ENCODE measurements at regions not wholly inside any gene's neighbourhood (a gene's known extent, or its start where the extent isn't known, plus 50 kb on each side); places are given as distances from the start of the nearest gene placed in this dataset.

GRCh38 chr14:65186951-65187350 lies 84.6 kb upstream of the MAX start:
- Histone ChIP-seq H3K9me3 (ENCODE audit: low read depth) (no peaks in the 10 kb centered on the region), H4K20me1 (ENCODE audit: insufficient read depth) (no peaks in the 10 kb centered on the region), H3K36me3 (ENCODE audit: low read depth) (no peaks in the 10 kb centered on the region), H3K27ac (no peak overlapping the region), H3K79me2 (ENCODE audit: insufficient read depth) (no peaks in the 10 kb centered on the region), H3K27me3 (replicated peaks; ENCODE audit: insufficient read depth) (no peaks in the 10 kb centered on the region), H3F3A (ENCODE audit: insufficient read depth) (no peaks in the 10 kb centered on the region), H3K9ac (no peak overlapping the region), H2AFZ (no peak overlapping the region), H3K4me2 (ENCODE audit: unreplicated experiment) (no peak overlapping the region), H3K4me3 (no peak overlapping the region), H3K9me2 (ENCODE audit: insufficient read depth) (no peaks in the 10 kb centered on the region), H3K4me1 (ENCODE audit: insufficient read depth) (peaks cover 12% of the 10 kb centered on the region)
- no peak for TF ChIP-seq EZH2phosphoT487 (IDR thresholded peaks at IDR 0.05; ENCODE audit: insufficient read depth, low read depth)
- TF ChIP-seq EZH2 (IDR thresholded peaks at IDR 0.05; ENCODE audit: insufficient read depth, poor library complexity, severe bottlenecking), result no peak
- in situ Hi-C loops (cut with MboI), result no loop called here
- DNase-seq, result no peak
- 82 to 88% methylated on average over 3 of the region's 3 CpGs for WGBS, 2 experiments (ENCODE audit: low coverage in 1 of 2, low lambda C conversion rate in 2 of 2, missing lambda C conversion rate in 2 of 2)

GRCh38 chr14:65187421-65188049 lies 85.2 kb upstream of the MAX start:
- Histone ChIP-seq H3K36me3 (ENCODE audit: low read depth) (no peaks in the 10 kb centered on the region), H3F3A (ENCODE audit: insufficient read depth) (no peaks in the 10 kb centered on the region), H3K9me3 (ENCODE audit: low read depth) (no peaks in the 10 kb centered on the region), H3K27me3 (replicated peaks; ENCODE audit: insufficient read depth) (no peaks in the 10 kb centered on the region), H3K27ac (no peak overlapping the region), H3K9me2 (ENCODE audit: insufficient read depth) (no peaks in the 10 kb centered on the region), H2AFZ (no peak overlapping the region), H4K20me1 (ENCODE audit: insufficient read depth) (no peaks in the 10 kb centered on the region), H3K4me2 (ENCODE audit: unreplicated experiment) (no peak overlapping the region), H3K4me3 (no peak overlapping the region), H3K9ac (no peak overlapping the region), H3K4me1 (ENCODE audit: insufficient read depth) (peaks cover 12% of the 10 kb centered on the region), H3K79me2 (ENCODE audit: insufficient read depth) (no peaks in the 10 kb centered on the region)
- whole genome bisulfite sequencing, 2 experiments (ENCODE audit: low coverage in 1 of 2, low lambda C conversion rate in 2 of 2, missing lambda C conversion rate in 2 of 2), result 87 to 89% methylated on average over 8 of the region's 8 CpGs
- DNase-seq, result no peak
- in situ Hi-C loops (cut with MboI), result no loop called here
- TF ChIP-seq EZH2 (IDR thresholded peaks at IDR 0.05; ENCODE audit: insufficient read depth, poor library complexity, severe bottlenecking) (no peak), EZH2phosphoT487 (IDR thresholded peaks at IDR 0.05; ENCODE audit: insufficient read depth, low read depth) (no peak)

GRCh38 chr14:65190312-65190711 lies 88.0 kb upstream of the MAX start:
- Histone ChIP-seq H3K36me3 (ENCODE audit: low read depth) (no peaks in the 10 kb centered on the region), H3K9me2 (ENCODE audit: insufficient read depth) (no peaks in the 10 kb centered on the region), H3K4me2 (ENCODE audit: unreplicated experiment) (no peak overlapping the region), H2AFZ (no peak overlapping the region), H3K9ac (no peak overlapping the region), H3K27me3 (replicated peaks; ENCODE audit: insufficient read depth) (no peaks in the 10 kb centered on the region), H3K79me2 (ENCODE audit: insufficient read depth) (no peaks in the 10 kb centered on the region), H3K27ac (no peak overlapping the region), H3F3A (ENCODE audit: insufficient read depth) (no peaks in the 10 kb centered on the region), H3K9me3 (ENCODE audit: low read depth) (no peaks in the 10 kb centered on the region), H3K4me3 (no peak overlapping the region), H4K20me1 (ENCODE audit: insufficient read depth) (no peaks in the 10 kb centered on the region), H3K4me1 (ENCODE audit: insufficient read depth) (no peaks in the 10 kb centered on the region)
- WGBS, 2 experiments (ENCODE audit: low coverage in 1 of 2, low lambda C conversion rate in 2 of 2, missing lambda C conversion rate in 2 of 2), result 57 to 63% methylated on average over 4 of the region's 4 CpGs
- no peak for DNase-seq
- TF ChIP-seq EZH2phosphoT487 (IDR thresholded peaks at IDR 0.05; ENCODE audit: insufficient read depth, low read depth), result no peak
- no peak for TF ChIP-seq EZH2 (IDR thresholded peaks at IDR 0.05; ENCODE audit: insufficient read depth, poor library complexity, severe bottlenecking)
- in situ Hi-C loops (cut with MboI), result no loop called here

GRCh38 chr14:65191716-65192115 lies 89.4 kb upstream of the MAX start:
- in situ Hi-C loops (cut with MboI), result no loop called here
- Histone ChIP-seq H2AFZ (no peak overlapping the region), H3K9ac (no peak overlapping the region), H3K79me2 (ENCODE audit: insufficient read depth) (no peaks in the 10 kb centered on the region), H3K9me3 (ENCODE audit: low read depth) (no peaks in the 10 kb centered on the region), H3K4me3 (no peak overlapping the region), H3K27ac (no peak overlapping the region), H4K20me1 (ENCODE audit: insufficient read depth) (no peaks in the 10 kb centered on the region), H3K4me2 (ENCODE audit: unreplicated experiment) (no peak overlapping the region), H3K9me2 (ENCODE audit: insufficient read depth) (no peaks in the 10 kb centered on the region), H3K27me3 (replicated peaks; ENCODE audit: insufficient read depth) (no peaks in the 10 kb centered on the region), H3F3A (ENCODE audit: insufficient read depth) (no peaks in the 10 kb centered on the region), H3K36me3 (ENCODE audit: low read depth) (no peaks in the 10 kb centered on the region), H3K4me1 (ENCODE audit: insufficient read depth) (no peaks in the 10 kb centered on the region)
- DNase-seq, result no peak
- WGBS, 2 experiments (ENCODE audit: low coverage in 1 of 2, low lambda C conversion rate in 2 of 2, missing lambda C conversion rate in 2 of 2), result 74 to 79% methylated on average over 5 of the region's 5 CpGs
- TF ChIP-seq EZH2 (IDR thresholded peaks at IDR 0.05; ENCODE audit: insufficient read depth, poor library complexity, severe bottlenecking) (no peak), EZH2phosphoT487 (IDR thresholded peaks at IDR 0.05; ENCODE audit: insufficient read depth, low read depth) (no peak)

GRCh38 chr14:65192686-65193085 lies 90.4 kb upstream of the MAX start:
- DNase-seq, result no peak
- Histone ChIP-seq H3K27me3 (replicated peaks; ENCODE audit: insufficient read depth) (no peaks in the 10 kb centered on the region), H4K20me1 (ENCODE audit: insufficient read depth) (no peaks in the 10 kb centered on the region), H3F3A (ENCODE audit: insufficient read depth) (no peaks in the 10 kb centered on the region), H3K79me2 (ENCODE audit: insufficient read depth) (no peaks in the 10 kb centered on the region), H3K9ac (no peak overlapping the region), H3K9me3 (ENCODE audit: low read depth) (no peaks in the 10 kb centered on the region), H3K27ac (no peak overlapping the region), H3K4me2 (ENCODE audit: unreplicated experiment) (no peak overlapping the region), H3K4me3 (no peak overlapping the region), H3K36me3 (ENCODE audit: low read depth) (no peaks in the 10 kb centered on the region), H3K9me2 (ENCODE audit: insufficient read depth) (no peaks in the 10 kb centered on the region), H3K4me1 (ENCODE audit: insufficient read depth) (no peaks in the 10 kb centered on the region), H2AFZ (no peak overlapping the region)
- 73 to 100% methylated on average over 1 of the region's 1 CpG for WGBS, 2 experiments (ENCODE audit: low coverage in 1 of 2, low lambda C conversion rate in 2 of 2, missing lambda C conversion rate in 2 of 2)
- no peak for TF ChIP-seq EZH2 (IDR thresholded peaks at IDR 0.05; ENCODE audit: insufficient read depth, poor library complexity, severe bottlenecking)
- in situ Hi-C loops (cut with MboI), result no loop called here
